IMR-90 (cell line): ENCODE measurements at regions not wholly inside any gene's neighbourhood (a gene's known extent, or its start where the extent isn't known, plus 50 kb on each side); places are given as distances from the start of the nearest gene placed in this dataset.

Source experiments
- ATAC-seq: fragments of 200-7000 bp; cut with Tn5 transposase; 2 replicates; pipeline ENCODE4 v1.9.1; 2020; ENCODE audit warnings: low read depth, mild to moderate bottlenecking, moderate library complexity
- BruUV-seq: library from RNA; stranded (reverse); fragments of 400-500 nt; replicated peaks from 2 replicates; lab custom pipeline; 2021; lab: Mats Ljungman, UMichigan
- CTCF ChIA-PET: fragments of 300-600 bp; formaldehyde crosslinking; extraction: SDS; loops from one replicate; lab custom pipeline; 2021; ENCODE audit warnings: antibody characterized with exemption; lab: Yijun Ruan, JAX
- POLR2A ChIA-PET: fragments of 300-600 bp; sonication (Branson Sonifier 250); formaldehyde crosslinking; loops from one replicate; lab custom pipeline; 2022; ENCODE audit warnings: antibody characterized with exemption; ENCODE audit not compliant: unreplicated experiment; lab: Charles Lee
- DNase-seq: peaks from one replicate; pipeline ENCODE4 v3.0.0; 2013
- H2AFZ ChIP-seq: replicated peaks from 2 replicates; pipeline ENCODE3; 2013; ENCODE audit warnings: low read length, mild to moderate bottlenecking; ENCODE audit not compliant: poor library complexity
- H2AK5ac ChIP-seq: 2 replicates; pipeline ENCODE4 v1.6.1; 2013; ENCODE audit warnings: low read depth, low read length, inconsistent platforms
- H2AK9ac ChIP-seq: replicated peaks from 2 replicates; pipeline ENCODE3; 2013; ENCODE audit warnings: mild to moderate bottlenecking, low read depth, low read length, moderate library complexity; ENCODE audit not compliant: poor library complexity
- H2BK120ac ChIP-seq: 2 replicates; pipeline ENCODE4 v1.6.1; 2013; ENCODE audit warnings: low read depth, low read length, inconsistent platforms
- H2BK15ac ChIP-seq: 3 replicates; pipeline ENCODE4 v1.6.1; 2013; ENCODE audit warnings: low read depth, low read length, inconsistent platforms
- H2BK20ac ChIP-seq: 2 replicates; pipeline ENCODE4 v1.6.1; 2013; ENCODE audit warnings: low read depth, mild to moderate bottlenecking, inconsistent platforms, low read length, moderate library complexity
- H2BK5ac ChIP-seq: 2 replicates; pipeline ENCODE4 v1.6.1; 2013; ENCODE audit warnings: mild to moderate bottlenecking, low read depth, low read length, inconsistent platforms; ENCODE audit not compliant: poor library complexity, severe bottlenecking
- H3K14ac ChIP-seq: replicated peaks from 2 replicates; pipeline ENCODE4 v1.6.1; 2013; ENCODE audit warnings: low read depth, low read length, inconsistent platforms
- H3K18ac ChIP-seq: 2 replicates; pipeline ENCODE4 v1.6.1; 2013; ENCODE audit warnings: low read depth, low read length, control low read depth
- H3K23ac ChIP-seq: 2 replicates; pipeline ENCODE4 v1.6.1; 2013; ENCODE audit warnings: low read depth, low read length, inconsistent platforms
- H3K27ac ChIP-seq: 2 replicates; pipeline ENCODE4 v1.5.1; 2013; ENCODE audit warnings: mild to moderate bottlenecking, control low read depth, low read length; ENCODE audit not compliant: insufficient read depth
- H3K27me3 ChIP-seq: 2 replicates; pipeline ENCODE4 v1.6.1; 2013; ENCODE audit warnings: low read length; ENCODE audit not compliant: control insufficient read depth, insufficient read depth
- H3K36me3 ChIP-seq: 2 replicates; pipeline ENCODE4 v1.6.1; 2013; ENCODE audit warnings: low read length, mixed read lengths; ENCODE audit not compliant: control insufficient read depth, insufficient read depth
- H3K4ac ChIP-seq: 2 replicates; pipeline ENCODE4 v1.6.1; 2013; ENCODE audit warnings: low read depth, low read length, inconsistent platforms
- H3K4me1 ChIP-seq: 2 replicates; pipeline ENCODE4 v1.6.1; 2013; ENCODE audit warnings: low read length, mixed read lengths; ENCODE audit not compliant: control insufficient read depth, insufficient read depth
- H3K4me2 ChIP-seq: 2 replicates; pipeline ENCODE4 v1.6.1; 2013; ENCODE audit warnings: low read depth, mild to moderate bottlenecking, control low read depth, low read length, moderate library complexity
- H3K4me3 ChIP-seq: 2 replicates; pipeline ENCODE4 v1.5.1; 2013; ENCODE audit warnings: low read depth, mild to moderate bottlenecking, control low read depth, low read length, moderate library complexity; ENCODE audit not compliant: insufficient read depth
- H3K56ac ChIP-seq: 2 replicates; pipeline ENCODE4 v1.6.1; 2013; ENCODE audit warnings: low read length, inconsistent platforms; ENCODE audit not compliant: insufficient read depth; ENCODE audit errors: extremely low read depth
- H3K79me1 ChIP-seq, 2 experiments: 2 replicates each; pipeline ENCODE4 v1.6.1; 2013; ENCODE audit warnings: low read length in 2 of 2, inconsistent platforms in 1 of 2, low read depth in 1 of 2
- H3K9ac ChIP-seq: 2 replicates; pipeline ENCODE4 v1.6.1; 2013; ENCODE audit warnings: low read depth, low read length, control low read depth
- H3K9me1 ChIP-seq: 2 replicates; pipeline ENCODE4 v1.6.1; 2013; ENCODE audit warnings: low read length, inconsistent platforms; ENCODE audit not compliant: insufficient read depth
- H3K9me3 ChIP-seq: 2 replicates; pipeline ENCODE4 v1.6.1; 2013; ENCODE audit warnings: low read length; ENCODE audit not compliant: control insufficient read depth, insufficient read depth
- H4K20me1 ChIP-seq: 2 replicates; pipeline ENCODE4 v1.6.1; 2013; ENCODE audit warnings: low read length, inconsistent platforms; ENCODE audit not compliant: insufficient read depth
- H4K5ac ChIP-seq: 2 replicates; pipeline ENCODE4 v1.6.1; 2013; ENCODE audit warnings: mild to moderate bottlenecking, low read depth, low read length, control low read depth
- H4K8ac ChIP-seq, 2 experiments: 2 replicates each; pipeline ENCODE4 v1.6.1; 2013; ENCODE audit warnings: low read depth in 2 of 2, low read length in 2 of 2, control low read depth in 1 of 2, inconsistent platforms in 1 of 2
- H4K91ac ChIP-seq: 2 replicates; pipeline ENCODE4 v1.6.1; 2013; ENCODE audit warnings: low read depth, low read length, inconsistent platforms; ENCODE audit not compliant: insufficient read depth
- BHLHE40 ChIP-seq: fragments of 150-350 bp; IDR thresholded peaks from 2 replicates; pipeline ENCODE4 v1.6.1; 2016; ENCODE audit warnings: mild to moderate bottlenecking, low read depth, low read length
- CEBPB ChIP-seq: IDR thresholded peaks from 2 replicates; pipeline ENCODE4 v1.6.1; 2012; ENCODE audit warnings: low read depth, low read length, improper control_type of control experiment
- MAFK ChIP-seq: IDR thresholded peaks from 2 replicates; pipeline ENCODE4 v1.6.1; 2012; ENCODE audit warnings: low read depth, low read length, improper control_type of control experiment
- NFE2L2 ChIP-seq: fragments of 150-350 bp; IDR thresholded peaks from 2 replicates; pipeline ENCODE4 v1.6.1; 2016; ENCODE audit warnings: low read depth, mild to moderate bottlenecking, low read length
- POLR2A ChIP-seq: IDR thresholded peaks from 2 replicates; pipeline ENCODE4 v1.6.1; 2012; ENCODE audit warnings: mild to moderate bottlenecking, low read depth, low read length
- RAD21 ChIP-seq: IDR thresholded peaks from 2 replicates; pipeline ENCODE4 v1.6.1; 2012; ENCODE audit warnings: low read length, improper control_type of control experiment
- RCOR1 ChIP-seq: IDR thresholded peaks from 2 replicates; pipeline ENCODE4 v1.6.1; 2012; ENCODE audit warnings: mild to moderate bottlenecking, low read length, improper control_type of control experiment; ENCODE audit not compliant: insufficient replicate concordance
- RFX5 ChIP-seq: IDR thresholded peaks from 2 replicates; pipeline ENCODE4 v1.8.0; 2012; ENCODE audit warnings: low read depth, mild to moderate bottlenecking, low read length, moderate library complexity
- SMC3 ChIP-seq: fragments of 150-350 bp; IDR thresholded peaks from 2 replicates; pipeline ENCODE4 v1.6.1; 2016; ENCODE audit warnings: low read depth, mild to moderate bottlenecking, antibody characterized with exemption, low read length, moderate library complexity
- USF2 ChIP-seq: fragments of 150-350 bp; IDR thresholded peaks from 2 replicates; pipeline ENCODE4 v1.6.1; 2017; ENCODE audit warnings: mild to moderate bottlenecking, antibody characterized with exemption, low read length, low read depth
- WGBS, 2 experiments: methylation state at CpG; one replicate each; pipeline versions ENCODE4 v1.1.5 to v1.1.7; 2013; ENCODE audit warnings: missing lambda C conversion rate in 2 of 2; ENCODE audit not compliant: insufficient read length in 1 of 2; ENCODE audit errors: extremely low coverage in 2 of 2; 5-methylcytosine and 5-hydroxymethylcytosine counted together
- dilution Hi-C: fragments of 300-500 bp; cut with HindIII; formaldehyde crosslinking; loops from one replicate; pipeline ENCODE4 v1.14.3; 2018; ENCODE audit warnings: low sequenced_read_pairs; ENCODE audit not compliant: unreplicated experiment
- in situ Hi-C: fragments of 300-500 bp; cut with MboI; formaldehyde crosslinking; loops from 3 replicates; pipeline ENCODE4 v1.14.3; 2019; ENCODE audit warnings: low sequenced_read_pairs, inconsistent platforms, mixed read lengths
- intact Hi-C: fragments of 100-400 bp; cut with micrococcal nuclease; formaldehyde crosslinking; loops from 2 replicates; pipeline ENCODE4 v1.10.0; 2022
- TF ChIP-seq, protein P1 (sequence below): conservative IDR thresholded peaks from 2 replicates; pipeline ENCODE4 v1.5.1; 2012; ENCODE audit warnings: mild to moderate bottlenecking, low read depth, low read length, improper control_type of control experiment

- Histone ChIP-seq H3K79me1 (no peaks in the 10 kb centered on the region), H2BK5ac (no peak overlapping the region), H2BK15ac (no peak overlapping the region), H3K36me3 (no peaks in the 10 kb centered on the region), H3K27me3 (no peaks in the 10 kb centered on the region), H3K14ac (no peak overlapping the region), H3K23ac (no peak overlapping the region), H3K9me1 (no peaks in the 10 kb centered on the region), H3K18ac (no peak overlapping the region), H3K4me3 (no peak overlapping the region), H3K9ac (no peak overlapping the region), H3K4me2 (no peak overlapping the region), H3K4ac (no peak overlapping the region), H2AK5ac (no peak overlapping the region), H4K20me1 (no peaks in the 10 kb centered on the region), H3K9me3 (no peaks in the 10 kb centered on the region), H2BK120ac (no peak overlapping the region), H2AFZ (no peak overlapping the region), H4K8ac (no peak overlapping the region), H3K27ac (no peak overlapping the region), H3K4me1 (no peaks in the 10 kb centered on the region), H2AK9ac (no peak overlapping the region), H2BK20ac (no peak overlapping the region), H4K91ac (no peak overlapping the region), H3K56ac (no peak overlapping the region), H4K5ac (no peak overlapping the region)
- ATAC-seq (no peak), DNase-seq (no peak)
- intact Hi-C loops, result no loop called here
- POLR2A ChIA-PET, result no interaction called here
- BruUV-seq, result no TSS peak
- dilution Hi-C loops, result no loop called here
- in situ Hi-C loops, result no loop called here
- TF ChIP-seq, protein P1, sequence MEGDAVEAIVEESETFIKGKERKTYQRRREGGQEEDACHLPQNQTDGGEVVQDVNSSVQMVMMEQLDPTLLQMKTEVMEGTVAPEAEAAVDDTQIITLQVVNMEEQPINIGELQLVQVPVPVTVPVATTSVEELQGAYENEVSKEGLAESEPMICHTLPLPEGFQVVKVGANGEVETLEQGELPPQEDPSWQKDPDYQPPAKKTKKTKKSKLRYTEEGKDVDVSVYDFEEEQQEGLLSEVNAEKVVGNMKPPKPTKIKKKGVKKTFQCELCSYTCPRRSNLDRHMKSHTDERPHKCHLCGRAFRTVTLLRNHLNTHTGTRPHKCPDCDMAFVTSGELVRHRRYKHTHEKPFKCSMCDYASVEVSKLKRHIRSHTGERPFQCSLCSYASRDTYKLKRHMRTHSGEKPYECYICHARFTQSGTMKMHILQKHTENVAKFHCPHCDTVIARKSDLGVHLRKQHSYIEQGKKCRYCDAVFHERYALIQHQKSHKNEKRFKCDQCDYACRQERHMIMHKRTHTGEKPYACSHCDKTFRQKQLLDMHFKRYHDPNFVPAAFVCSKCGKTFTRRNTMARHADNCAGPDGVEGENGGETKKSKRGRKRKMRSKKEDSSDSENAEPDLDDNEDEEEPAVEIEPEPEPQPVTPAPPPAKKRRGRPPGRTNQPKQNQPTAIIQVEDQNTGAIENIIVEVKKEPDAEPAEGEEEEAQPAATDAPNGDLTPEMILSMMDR, result no peak
- TF ChIP-seq POLR2A, result no peak
- TF ChIP-seq SMC3, result no peak
- no peak for TF ChIP-seq MAFK
- no peak for TF ChIP-seq RFX5
- no peak for TF ChIP-seq BHLHE40
- TF ChIP-seq RCOR1, result no peak
- no peak for TF ChIP-seq USF2
- no peak for TF ChIP-seq NFE2L2
- TF ChIP-seq RAD21, result no peak
- TF ChIP-seq CEBPB, result no peak
- CTCF ChIA-PET, result no interaction called here
- WGBS, 2 experiments, result no CpG with 5 or more reads among the region's 2 CpGs
Measured at GRCh38 chr18:41465386-41465785, 489.6 kb upstream of the PIK3C3 start.
